ENCODE measurements at regions not wholly inside any gene's neighbourhood (a gene's known extent, or its start where the extent isn't known, plus 50 kb on each side); places are given as distances from the start of the nearest gene placed in this dataset.

- TF ChIP-seq CTCF (conservative IDR thresholded peaks at IDR 0.05; ENCODE audit: low read length) = no peak
- TF ChIP-seq EZH2phosphoT487 (IDR thresholded peaks at IDR 0.05; ENCODE audit: borderline replicate concordance) = no peak
Measured at GRCh38 chr18:73407506-73407905, 539.7 kb upstream of the NETO1 start.

All from Loucy (cell line).